ENCODE measurements at regions not wholly inside any gene's neighbourhood (a gene's known extent, or its start where the extent isn't known, plus 50 kb on each side); places are given as distances from the start of the nearest gene placed in this dataset.

DNA sequence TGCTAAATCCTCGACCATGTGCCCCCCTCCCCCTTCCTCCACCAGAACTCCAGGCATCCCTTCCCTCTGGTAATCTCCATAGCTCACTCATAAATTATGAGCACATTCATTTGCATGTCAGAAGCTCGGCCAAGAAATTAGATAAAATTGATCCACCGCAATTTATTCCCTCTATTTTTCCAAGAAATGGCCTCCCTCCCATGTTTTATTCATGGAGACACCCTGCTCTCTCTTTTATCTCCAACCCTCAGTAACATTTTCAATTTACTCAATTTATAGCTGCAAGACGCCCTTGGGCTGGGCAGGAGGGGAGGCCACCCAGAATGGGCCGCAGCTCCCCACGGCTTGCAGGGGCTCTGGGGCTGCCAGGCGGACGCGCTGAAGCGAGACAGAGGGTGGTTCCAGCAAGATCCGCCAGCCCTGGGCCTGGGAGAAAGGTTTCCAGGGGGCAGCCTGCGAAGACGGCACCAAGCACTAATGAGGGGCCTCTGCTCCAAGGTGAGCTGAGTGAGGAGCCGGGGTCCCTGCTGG is 54.7 kb upstream of the ZNF423 start:
- no peak for DNase-seq (ENCODE audit: low read depth in 2 of 2)

DNA sequence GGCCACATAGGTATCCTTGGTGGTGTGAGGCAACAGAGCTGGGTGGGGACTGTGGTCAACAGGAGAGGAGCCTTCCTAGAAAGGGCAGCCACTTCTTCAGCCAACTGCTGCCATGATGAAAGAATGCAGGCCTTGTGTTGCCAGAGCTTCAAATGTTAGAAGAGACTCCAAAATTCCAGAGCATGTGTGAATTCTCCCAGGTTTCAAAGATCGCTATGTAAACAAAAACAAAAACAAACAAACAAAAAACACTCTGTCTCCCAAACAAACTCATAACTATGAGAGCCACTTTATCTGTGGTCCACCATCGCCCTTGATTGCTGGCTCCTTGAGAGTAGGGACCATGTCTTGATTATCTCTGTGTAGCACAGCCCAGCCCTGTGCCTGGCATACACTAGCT is 55.5 kb upstream of the ZNF423 start:
- DNase-seq (ENCODE audit: low read depth in 2 of 2) = no peak

DNA sequence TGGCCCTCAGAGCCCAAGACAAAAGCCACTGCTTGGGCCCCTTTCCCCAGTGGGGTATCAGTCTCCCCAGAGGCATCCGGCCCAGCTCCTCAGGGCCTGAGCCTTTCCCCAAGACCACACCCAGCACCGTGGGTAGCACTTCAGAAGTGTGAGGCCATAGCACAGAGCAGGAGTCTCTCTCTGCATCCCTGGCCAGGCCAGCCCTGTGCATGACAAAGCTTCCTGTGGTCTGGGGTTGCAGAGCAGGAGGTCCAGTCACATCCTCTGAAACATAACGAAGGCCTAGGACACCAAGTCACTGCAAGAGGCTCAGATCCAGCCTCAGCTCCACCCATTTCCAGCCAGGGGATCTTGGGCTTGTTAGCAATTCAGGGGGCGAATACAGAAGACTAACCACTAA is 56.8 kb upstream of the ZNF423 start:
- DNase-seq (ENCODE audit: low read depth in 2 of 2) = no peak

DNA sequence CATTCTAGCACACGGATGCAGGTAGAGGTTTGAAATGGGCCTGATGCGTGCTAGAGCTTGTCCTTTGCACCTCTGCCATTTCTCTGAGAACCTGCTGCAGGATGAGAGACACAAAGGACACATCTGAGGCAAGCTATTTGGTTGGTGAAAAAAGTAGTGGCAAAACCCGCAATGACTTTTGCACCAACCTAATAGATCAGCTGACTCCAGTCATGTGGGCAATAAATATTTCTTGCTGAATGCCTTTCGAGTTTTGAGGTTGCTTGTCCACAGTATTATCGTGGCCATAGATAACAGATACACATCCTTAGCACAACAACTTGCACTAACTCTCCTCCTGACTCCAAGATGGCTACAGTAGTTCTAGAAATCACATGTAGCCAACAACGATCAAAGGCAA is 57.8 kb upstream of the ZNF423 start:
- DNase-seq (ENCODE audit: low read depth in 2 of 2) = no peak

DNA sequence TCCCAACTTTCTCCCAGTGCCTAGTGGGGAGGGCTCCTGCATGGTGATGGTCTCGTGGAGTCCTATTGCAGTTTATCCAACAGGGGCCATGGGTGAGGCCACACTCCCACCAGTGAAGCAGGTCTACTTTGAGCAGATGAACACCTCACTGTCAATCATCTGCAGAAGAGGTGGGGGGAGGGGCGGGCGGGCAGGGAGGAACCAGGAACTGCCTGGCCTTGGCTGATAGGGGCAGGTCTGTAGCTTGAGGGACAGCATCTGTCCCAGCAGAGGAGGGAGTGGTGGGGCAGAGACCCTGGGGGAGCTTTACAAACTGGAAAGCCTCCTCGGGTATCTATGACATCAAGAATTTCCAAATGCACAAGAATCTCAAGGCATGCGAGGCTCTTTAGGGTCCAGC is 58.7 kb upstream of the ZNF423 start:
- DNase-seq (ENCODE audit: low read depth in 2 of 2) = no peak

DNA sequence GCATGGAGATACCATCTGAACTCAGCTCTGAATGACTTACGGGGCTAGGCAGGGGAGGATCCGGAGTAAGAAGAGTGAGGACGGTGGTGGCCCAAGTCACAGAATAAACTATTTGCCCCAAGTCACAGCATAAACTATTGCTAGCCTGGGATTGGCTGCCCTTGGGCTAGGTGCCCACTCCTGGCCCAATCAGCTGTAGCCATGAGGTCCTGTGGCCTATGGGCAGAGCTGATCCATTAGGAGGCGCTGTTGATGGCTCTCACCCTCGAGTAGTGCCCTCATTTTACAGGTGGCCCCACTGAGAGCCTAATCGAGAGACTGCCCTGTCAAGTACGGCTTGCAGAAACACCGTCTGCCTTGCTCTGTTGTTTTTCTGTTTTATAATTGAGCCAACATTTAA is 62.3 kb upstream of the ZNF423 start:
- DNase-seq (ENCODE audit: low read depth in 2 of 2) = no peak

DNA sequence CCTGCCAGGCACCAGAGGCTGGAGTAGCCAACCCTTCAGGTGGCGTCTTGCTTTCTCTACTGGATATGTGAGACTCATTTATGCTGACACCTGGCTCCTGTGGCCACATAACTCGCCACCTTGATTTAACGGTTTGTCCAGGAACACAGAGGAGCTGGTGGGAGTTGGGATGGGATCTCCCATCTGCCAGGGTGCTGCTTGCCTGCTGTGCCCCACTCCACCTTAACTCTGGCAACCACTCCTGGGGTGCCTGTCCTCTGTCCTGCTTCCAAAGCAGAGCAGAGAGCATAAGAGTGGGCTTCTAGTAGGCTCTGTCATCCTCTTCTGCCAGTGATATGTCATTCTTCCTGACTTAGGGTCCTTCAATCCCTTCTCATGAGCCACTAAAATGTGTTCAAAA is 63.4 kb upstream of the ZNF423 start:
- no peak for DNase-seq (ENCODE audit: low read depth in 2 of 2)

DNA sequence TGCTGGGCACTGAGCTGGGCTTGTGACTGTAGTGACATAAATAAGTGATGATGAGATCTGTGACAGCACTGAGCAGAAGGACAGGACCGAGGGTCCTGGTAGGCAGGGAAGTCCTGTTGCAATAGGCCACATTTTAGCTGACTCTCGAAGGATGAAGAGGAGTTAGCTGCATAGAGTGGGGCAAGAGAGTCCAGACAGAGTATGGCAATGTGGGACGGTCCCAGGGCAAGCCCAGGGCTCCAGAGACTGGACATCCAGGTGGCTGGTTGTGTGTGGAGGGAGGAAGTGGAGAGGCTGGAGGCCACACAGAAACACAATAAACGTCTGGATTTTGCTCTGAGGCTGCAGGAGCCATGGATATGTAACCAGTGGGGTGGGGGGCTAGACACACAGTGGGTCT is 64.5 kb upstream of the ZNF423 start:
- DNase-seq (ENCODE audit: low read depth in 2 of 2) = no peak

DNA sequence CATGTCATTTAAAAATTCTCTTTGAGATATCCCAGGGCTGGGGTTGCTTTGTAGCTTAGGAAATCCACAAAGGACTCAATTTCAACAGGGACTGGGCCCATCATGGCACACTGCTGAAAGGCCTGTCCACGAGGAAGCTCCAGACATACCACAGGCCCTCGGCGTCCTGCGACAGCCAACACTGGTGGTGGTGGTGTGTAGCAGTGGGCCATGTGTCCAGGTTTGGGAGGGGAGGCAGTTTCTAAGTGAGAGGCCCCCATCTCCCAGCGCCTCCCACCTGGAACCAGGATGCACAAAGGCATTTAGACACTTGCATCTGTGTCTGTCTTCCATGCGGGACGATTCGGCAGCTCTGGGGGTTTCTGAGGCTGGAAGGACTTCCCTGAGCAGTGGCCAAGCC is 65.2 kb upstream of the ZNF423 start:
- no peak for DNase-seq (ENCODE audit: low read depth in 2 of 2)

DNA sequence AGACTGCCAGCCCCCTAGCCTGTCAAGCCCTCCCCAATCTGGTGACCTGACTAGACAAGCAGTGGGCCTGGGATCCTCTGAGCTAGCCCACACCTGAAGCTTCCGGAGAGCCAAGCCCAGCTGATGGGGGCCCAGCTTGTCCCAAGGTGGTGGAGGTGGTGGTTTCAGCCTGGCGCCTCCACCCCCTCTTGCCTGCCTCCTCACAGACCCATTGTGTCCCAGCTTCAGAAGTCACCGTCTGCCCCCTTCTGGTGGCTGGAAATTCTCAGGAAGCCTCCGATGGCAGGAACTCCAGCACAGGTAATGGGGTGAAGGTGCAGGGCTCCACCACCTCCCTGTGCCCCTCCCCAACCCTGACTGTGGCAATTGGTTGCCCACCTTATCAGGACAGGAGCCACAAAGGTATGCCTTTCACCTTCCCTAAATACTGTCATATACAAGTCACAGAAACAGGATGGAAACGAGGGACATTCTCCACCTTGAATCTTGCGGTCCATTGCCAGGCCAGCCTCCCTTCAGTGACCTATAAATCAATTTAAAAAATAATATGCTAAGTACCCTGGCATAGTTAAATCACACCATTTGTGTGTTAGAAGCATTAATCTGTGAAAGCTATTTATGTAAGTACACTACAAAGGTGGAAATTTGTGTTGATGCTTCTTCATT is 66.0 kb upstream of the ZNF423 start:
- DNase-seq (ENCODE audit: low read depth in 2 of 2) = peak in 1 of 2 donors; percentile 2

DNA sequence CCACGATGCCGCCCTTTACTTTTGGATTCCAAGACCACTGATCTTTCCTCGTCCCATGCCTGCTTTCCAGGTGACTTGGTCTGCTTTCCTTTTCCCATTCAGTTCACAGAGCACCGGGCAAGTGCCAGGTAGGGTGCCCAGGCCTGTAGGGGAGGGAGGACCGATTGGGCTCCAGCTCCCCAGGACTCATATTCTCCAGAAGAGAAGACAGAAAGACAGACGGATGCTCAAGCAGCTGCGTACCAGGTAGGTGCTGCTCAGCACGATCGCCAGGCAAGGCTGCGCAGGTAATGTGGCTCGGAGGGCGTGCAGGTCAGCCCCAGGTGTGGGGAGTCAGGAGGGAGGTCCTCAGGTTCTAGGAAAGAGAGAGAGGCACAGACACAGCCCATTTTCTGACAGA is 67.5 kb upstream of the ZNF423 start:
- DNase-seq (ENCODE audit: low read depth in 2 of 2) = no peak

DNA sequence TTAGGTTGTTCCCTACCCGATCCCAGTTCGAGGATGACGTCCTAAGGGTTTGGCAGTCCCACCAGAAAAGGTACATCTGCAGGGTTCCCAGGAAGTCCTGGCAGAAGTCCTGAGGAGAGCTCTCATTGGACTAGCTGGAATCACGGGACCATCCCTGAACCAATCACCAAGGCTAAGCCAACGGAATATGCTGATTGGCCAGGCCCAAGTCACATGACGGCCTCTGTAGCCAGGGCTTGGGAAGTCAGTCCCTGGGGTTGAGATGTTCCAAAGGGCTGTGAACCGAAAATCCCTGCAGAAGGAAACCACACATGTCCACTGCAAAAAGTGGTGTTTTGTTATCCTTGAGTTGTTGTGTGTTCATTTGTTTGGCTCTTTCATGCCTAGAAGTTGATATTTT is 68.2 kb upstream of the ZNF423 start:
- DNase-seq (ENCODE audit: low read depth in 2 of 2) = no peak

DNA sequence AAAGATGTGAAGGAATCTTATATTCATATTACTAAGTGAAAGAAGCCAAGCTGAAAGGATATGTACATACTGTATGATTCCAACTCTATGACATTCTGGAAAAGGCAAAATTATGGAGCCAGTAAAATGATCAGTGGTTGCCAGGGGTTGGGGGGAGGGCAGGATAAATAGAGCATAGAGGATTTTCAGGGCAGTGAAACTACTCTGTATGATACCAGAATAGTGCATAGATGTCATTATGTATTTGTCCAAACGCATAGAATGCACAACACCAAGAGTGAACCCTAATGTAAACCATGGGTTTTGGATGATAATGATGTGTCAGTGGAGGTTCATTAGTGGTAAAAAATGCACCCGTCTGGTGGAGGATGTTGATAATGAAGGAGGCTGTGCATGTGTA is 71.0 kb upstream of the ZNF423 start:
- no peak for DNase-seq (ENCODE audit: low read depth in 2 of 2)

DNA sequence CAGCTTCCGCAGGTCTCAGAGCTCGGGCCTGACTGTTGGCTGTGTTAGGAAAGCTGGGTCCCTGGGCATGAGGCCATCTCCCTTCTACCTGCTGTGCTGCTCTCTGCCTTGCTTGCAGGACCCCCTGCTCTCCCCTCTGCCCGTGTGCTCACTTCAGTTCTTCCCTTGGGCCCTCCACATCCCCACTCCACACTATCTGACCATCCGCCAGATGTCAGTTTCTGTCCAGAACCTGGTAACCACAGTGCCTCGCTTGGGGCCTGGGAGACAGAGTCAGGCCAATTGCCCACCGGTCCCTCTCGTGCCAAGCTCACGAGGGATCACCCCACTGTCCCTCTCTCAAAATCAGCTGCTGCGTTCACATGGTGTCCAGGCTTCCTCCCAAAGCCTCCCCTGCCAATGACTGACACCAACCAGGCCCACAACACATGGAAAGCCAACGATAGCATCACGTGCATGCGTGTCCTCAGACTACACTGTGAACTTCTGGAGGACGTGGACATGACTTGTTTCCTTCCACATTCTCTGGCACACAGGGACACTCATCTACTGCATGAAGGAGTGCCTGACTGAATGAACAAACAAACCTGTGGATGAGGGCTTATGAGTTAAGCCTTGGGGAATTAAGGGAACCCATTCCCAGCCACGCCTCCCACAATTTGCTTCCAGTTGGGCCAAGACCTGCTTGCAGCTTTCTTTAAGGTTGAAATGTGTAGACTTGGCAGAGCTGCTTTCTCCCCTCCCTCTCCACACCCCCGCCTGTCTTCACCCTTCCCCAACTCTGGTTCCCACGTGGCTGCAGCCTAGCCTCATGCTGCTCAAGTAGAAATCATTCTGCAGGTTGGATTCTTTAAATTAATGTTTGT is 72.5 kb upstream of the ZNF423 start:
- DNase-seq (ENCODE audit: low read depth in 2 of 2) = no peak

DNA sequence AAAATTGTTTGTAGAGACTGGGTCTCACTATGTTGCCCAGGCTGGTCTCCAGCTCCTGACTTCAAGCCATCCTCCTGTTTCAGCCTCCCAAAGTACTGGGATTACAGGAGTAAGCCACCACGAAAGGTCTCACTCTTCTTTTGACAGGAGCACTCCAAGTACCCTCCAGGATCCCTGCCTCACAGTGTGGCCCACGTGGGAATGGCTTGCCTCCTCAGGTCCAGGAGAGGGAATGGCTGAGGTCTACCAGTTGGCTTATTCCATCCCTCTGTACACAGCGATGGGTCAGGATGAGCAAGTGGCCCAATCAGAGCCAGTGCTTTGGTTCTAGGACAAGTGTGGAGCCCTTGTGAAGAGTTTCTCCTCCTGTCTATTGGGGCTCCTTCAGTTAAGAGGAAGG is 73.7 kb upstream of the ZNF423 start:
- DNase-seq (ENCODE audit: low read depth in 2 of 2) = no peak

DNA sequence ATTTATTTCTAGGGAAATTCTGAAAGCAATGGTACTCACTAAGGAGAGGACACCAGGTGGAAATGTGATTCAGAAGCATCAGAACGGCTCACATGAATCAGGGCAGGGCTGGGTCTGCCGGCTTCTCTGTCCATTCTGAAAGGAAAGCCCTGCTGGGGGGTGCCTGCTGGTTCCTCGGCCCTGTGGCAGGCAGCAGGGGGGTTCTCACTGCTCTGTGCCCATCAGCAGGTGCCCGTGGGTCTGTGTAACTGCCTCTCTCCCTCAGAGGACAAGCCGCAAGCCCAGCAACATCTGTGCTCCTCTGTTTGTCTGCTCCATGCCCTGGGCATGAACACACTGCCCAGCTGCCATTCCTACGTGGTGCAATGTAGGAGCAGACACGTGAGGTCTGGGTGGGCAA is 74.9 kb upstream of the ZNF423 start:
- DNase-seq (ENCODE audit: low read depth in 2 of 2) = no peak

DNA sequence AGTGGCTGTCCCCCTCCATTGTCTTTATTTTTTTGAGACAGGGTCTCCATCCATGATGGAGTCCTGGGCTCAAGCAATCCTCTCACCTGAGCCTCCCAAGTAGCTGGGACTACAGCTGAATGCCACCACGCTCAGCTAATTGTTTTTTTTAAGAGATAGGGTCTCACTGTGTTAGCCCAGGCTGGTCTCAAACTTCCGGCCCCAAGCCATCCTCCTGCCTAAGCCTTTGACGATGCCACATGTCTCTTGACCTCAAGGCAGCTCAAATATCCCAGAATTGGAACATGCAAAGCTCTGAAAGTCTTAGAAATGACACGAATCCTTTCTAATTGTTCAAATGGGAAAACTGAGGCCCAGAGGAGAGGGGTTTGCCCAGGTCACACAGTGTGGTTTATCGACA is 75.4 kb upstream of the ZNF423 start:
- no peak for DNase-seq (ENCODE audit: low read depth in 2 of 2)

DNA sequence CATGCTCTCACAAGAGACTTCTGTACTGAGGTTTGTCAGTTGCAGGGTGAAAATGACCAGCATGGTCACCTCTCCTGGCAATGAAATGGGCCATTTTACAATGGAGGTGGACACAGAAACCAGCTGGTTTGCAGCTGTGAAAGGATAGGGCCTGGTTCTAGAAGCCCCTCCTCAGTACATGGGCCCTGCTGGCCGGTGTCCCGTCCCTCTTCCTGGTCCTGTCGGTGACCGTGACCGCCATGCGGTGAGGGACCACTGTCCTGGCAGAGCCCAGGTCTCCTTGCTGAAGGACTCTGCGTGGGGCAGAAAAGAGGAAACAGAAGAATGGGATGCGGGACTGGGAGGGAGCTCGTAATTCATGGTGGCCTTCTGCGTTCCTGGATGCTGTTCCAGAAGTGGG is 76.0 kb upstream of the ZNF423 start:
- no peak for DNase-seq (ENCODE audit: low read depth in 2 of 2)

DNA sequence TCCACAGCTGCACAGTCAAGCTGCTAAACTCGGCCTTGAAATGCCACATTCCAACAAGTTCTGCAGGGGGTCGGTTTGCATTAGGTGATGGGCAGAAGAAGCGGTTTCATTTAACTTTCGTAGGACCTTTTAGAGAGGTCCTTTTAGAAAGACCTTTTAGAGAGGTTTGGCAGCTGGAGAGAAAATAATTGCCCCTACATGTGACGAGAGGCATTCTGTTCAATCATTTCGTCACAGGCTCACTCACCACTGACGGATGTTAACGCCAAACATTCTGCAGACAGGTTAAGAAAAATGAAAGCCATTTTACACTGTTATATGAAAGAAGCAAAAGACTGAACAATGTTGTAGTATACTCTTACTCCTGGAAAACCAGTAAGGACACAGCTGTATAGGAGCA is 76.5 kb upstream of the ZNF423 start:
- DNase-seq (ENCODE audit: low read depth in 2 of 2) = no peak

DNA sequence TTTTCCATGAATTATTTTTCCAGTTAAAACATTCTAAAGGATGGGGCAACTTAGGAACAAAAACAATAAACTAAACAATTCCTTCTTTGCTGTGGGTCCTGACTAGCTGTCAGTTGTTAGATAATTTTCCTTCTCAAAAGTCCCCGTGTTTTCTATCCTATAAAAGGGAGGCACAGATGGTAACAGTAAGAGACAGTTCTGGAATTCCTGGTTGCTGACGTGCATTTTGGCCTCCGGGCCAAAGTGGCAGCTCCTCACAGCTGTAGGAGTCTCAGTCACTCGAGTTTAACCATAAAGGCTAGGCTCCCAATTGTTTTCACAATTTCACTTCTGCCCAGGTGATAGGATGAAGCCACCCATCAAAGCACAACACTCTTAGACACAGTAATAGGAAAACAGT is 77.0 kb upstream of the ZNF423 start:
- no peak for DNase-seq (ENCODE audit: low read depth in 2 of 2)

DNA sequence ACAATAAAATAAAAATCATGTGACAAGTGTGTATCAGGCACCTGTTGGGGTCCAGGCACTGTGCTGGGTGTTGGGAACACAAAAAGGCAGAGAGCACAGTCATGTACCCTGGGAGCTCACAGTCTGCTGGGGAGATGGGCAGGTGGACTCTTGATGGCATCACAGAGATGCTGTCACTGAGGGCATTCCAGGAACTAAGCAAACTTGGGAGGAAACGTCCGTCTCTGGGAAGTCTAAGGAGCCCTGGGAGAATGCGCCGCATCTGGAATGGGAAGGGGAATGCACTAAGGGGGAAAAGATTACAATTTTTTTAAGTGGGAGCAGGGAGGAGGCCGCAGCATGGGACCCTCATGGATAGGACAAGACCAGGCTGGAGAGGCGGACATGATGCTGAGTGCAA is 80.9 kb upstream of the ZNF423 start:
- no peak for DNase-seq (ENCODE audit: low read depth in 2 of 2)

DNA sequence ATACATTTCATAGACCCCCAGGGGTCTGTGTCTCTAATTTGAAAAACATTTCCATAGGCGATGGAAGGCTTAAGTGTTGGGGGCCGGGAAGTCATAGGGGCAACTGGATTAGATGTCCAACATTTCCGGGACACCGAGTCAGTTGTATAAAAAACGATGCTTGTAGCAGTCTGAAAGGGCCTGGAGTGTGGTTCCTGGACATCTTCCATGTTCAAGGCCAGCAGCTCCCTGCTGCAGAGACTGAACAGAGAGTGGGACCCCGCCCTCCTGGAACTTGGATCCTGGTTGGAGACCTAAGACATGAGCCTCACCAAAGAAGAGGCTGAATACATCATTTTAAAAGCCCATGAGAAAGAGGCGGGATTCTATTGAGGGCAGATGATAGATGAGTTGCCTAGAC is 82.0 kb upstream of the ZNF423 start:
- no peak for DNase-seq (ENCODE audit: low read depth in 2 of 2)

DNA sequence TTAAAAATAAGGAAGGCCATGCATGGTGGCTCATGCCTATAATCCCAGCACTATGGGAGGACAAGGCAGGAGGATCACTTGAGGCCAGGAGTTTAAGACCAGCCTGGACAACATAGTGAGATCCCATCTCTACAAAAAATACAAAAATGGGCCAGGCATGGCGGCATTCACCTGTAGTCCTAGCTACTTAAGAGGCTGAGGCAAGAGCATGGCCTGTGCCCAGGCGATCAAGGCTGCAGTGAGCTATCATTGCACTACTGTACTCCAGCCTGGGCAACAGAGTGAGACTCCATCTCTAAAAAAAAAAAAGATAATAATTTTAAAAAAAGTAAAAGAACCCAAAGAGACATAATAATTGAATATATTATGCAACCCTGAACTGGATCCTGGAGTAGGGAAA is 83.6 kb upstream of the ZNF423 start:
- no peak for DNase-seq (ENCODE audit: low read depth in 2 of 2)

All from stimulated activated CD8-positive, alpha-beta memory T cell treated with anti-CD3 and anti-CD28 coated beads, Interleukin-2, amount 100 ng/mL, for 1 hour (primary cell).